Panc1 (cell line): ENCODE measurements at regions not wholly inside any gene's neighbourhood (a gene's known extent, or its start where the extent isn't known, plus 50 kb on each side); places are given as distances from the start of the nearest gene placed in this dataset.

Experiments used
- CTCF ChIP-seq: fragments of 450-650 bp; IDR thresholded peaks from 2 replicates; pipeline ENCODE4 v1.5.1; 2017; ENCODE audit warnings: mild to moderate bottlenecking
- POLR2AphosphoS5 ChIP-seq: IDR thresholded peaks from 2 replicates; pipeline ENCODE4 v1.6.1; 2012; ENCODE audit warnings: mild to moderate bottlenecking, low read depth, low read length, moderate library complexity
- SIN3A ChIP-seq: IDR thresholded peaks from 2 replicates; pipeline ENCODE4 v1.6.1; 2012; ENCODE audit warnings: low read depth, mild to moderate bottlenecking, low read length, moderate library complexity, borderline replicate concordance; ENCODE audit not compliant: insufficient read depth

GRCh38 chr2:48018480-48018879, 112.2 kb upstream of the FBXO11 start:
- TF ChIP-seq CTCF (no peak), POLR2AphosphoS5 (no peak), SIN3A (no peak)
